ENCODE measurements at regions not wholly inside any gene's neighbourhood (a gene's known extent, or its start where the extent isn't known, plus 50 kb on each side); places are given as distances from the start of the nearest gene placed in this dataset.

- DNase-seq = no peak
Observed at GRCh38 chr6:12221856-12222255, 68.3 kb upstream of the EDN1 start.

GRCh38 chr6:12222405-12223366 lies 67.5 kb upstream of the EDN1 start:
- DNase-seq = no peak

GRCh38 chr6:12223383-12223782 lies 66.8 kb upstream of the EDN1 start:
- DNase-seq = no peak

GRCh38 chr6:12224251-12224650 lies 65.9 kb upstream of the EDN1 start:
- no peak for DNase-seq

GRCh38 chr6:12228447-12229146 lies 61.6 kb upstream of the EDN1 start:
- no peak for DNase-seq

- no peak for DNase-seq
Observed at GRCh38 chr6:12229332-12229731, 60.8 kb upstream of the EDN1 start.

GRCh38 chr6:12230523-12230922 lies 59.6 kb upstream of the EDN1 start:
- no peak for DNase-seq

- DNase-seq = no peak
Observed at GRCh38 chr6:12232339-12232738, 57.8 kb upstream of the EDN1 start.

- no peak for DNase-seq
Observed at GRCh38 chr6:12232821-12233220, 57.3 kb upstream of the EDN1 start.

- DNase-seq = peak; percentile 43
Observed at GRCh38 chr6:12233693-12234571, 56.2 kb upstream of the EDN1 start.

- DNase-seq = no peak
Observed at GRCh38 chr6:12235341-12235740, 54.8 kb upstream of the EDN1 start.

GRCh38 chr6:12238219-12238618 lies 51.9 kb upstream of the EDN1 start:
- no peak for DNase-seq
